H9 (cell line): ENCODE measurements at regions not wholly inside any gene's neighbourhood (a gene's known extent, or its start where the extent isn't known, plus 50 kb on each side); places are given as distances from the start of the nearest gene placed in this dataset.

Experiments used
- DNase-seq: peaks from one replicate; pipeline ENCODE4 v3.0.0-alpha.2; 2017
- H2AFZ ChIP-seq: one replicate; pipeline ENCODE4 v1.6.1; 2013; ENCODE audit warnings: mild to moderate bottlenecking, low read length, control low read depth, moderate library complexity
- H2AK5ac ChIP-seq: 2 replicates; pipeline ENCODE4 v1.6.1; 2013; ENCODE audit warnings: low read length, control low read depth, mixed read lengths; ENCODE audit not compliant: insufficient read length
- H2BK120ac ChIP-seq: one replicate; pipeline ENCODE4 v1.6.1; 2013; ENCODE audit warnings: low read depth, mild to moderate bottlenecking, low read length, control low read depth, inconsistent platforms; ENCODE audit not compliant: poor library complexity, severe bottlenecking
- H2BK12ac ChIP-seq: 2 replicates; pipeline ENCODE4 v1.6.1; 2013; ENCODE audit warnings: low read length, control low read depth, mixed read lengths, low read depth; ENCODE audit not compliant: insufficient read length
- H2BK15ac ChIP-seq: 2 replicates; pipeline ENCODE4 v1.6.1; 2013; ENCODE audit warnings: low read depth, low read length, control low read depth
- H2BK20ac ChIP-seq: one replicate; pipeline ENCODE4 v1.6.1; 2013; ENCODE audit warnings: low read depth, mild to moderate bottlenecking, low read length, control low read depth, inconsistent platforms; ENCODE audit not compliant: poor library complexity, severe bottlenecking
- H2BK5ac ChIP-seq: 2 replicates; pipeline ENCODE4 v1.6.1; 2013; ENCODE audit warnings: low read length, control low read depth, mixed read lengths; ENCODE audit not compliant: insufficient read length
- H3K14ac ChIP-seq: 2 replicates; pipeline ENCODE4 v1.6.1; 2013; ENCODE audit warnings: low read length, control low read depth; ENCODE audit not compliant: insufficient read depth
- H3K18ac ChIP-seq: 2 replicates; pipeline ENCODE4 v1.6.1; 2013; ENCODE audit warnings: low read depth, mild to moderate bottlenecking, mixed read lengths, low read length, control low read depth; ENCODE audit not compliant: insufficient read length
- H3K23ac ChIP-seq: 2 replicates; pipeline ENCODE4 v1.6.1; 2013; ENCODE audit warnings: low read length, control low read depth, mixed read lengths, low read depth; ENCODE audit not compliant: insufficient read length
- H3K23me2 ChIP-seq: 2 replicates; pipeline ENCODE4 v1.6.1; 2013; ENCODE audit warnings: low read depth, mild to moderate bottlenecking, mixed read lengths, low read length, control low read depth; ENCODE audit not compliant: insufficient read length, poor library complexity, severe bottlenecking
- H3K27ac ChIP-seq: 2 replicates; pipeline ENCODE4 v1.5.1; 2013; ENCODE audit warnings: low read length, control low read depth, mixed read lengths, low read depth; ENCODE audit not compliant: insufficient read length
- H3K27me3 ChIP-seq: 2 replicates; pipeline ENCODE4 v1.6.1; 2013; ENCODE audit warnings: low read length, control low read depth, inconsistent platforms; ENCODE audit not compliant: insufficient read depth
- H3K4ac ChIP-seq: 2 replicates; pipeline ENCODE4 v1.6.1; 2013; ENCODE audit warnings: low read depth, mild to moderate bottlenecking, control low read depth, inconsistent platforms, low read length, moderate library complexity
- H3K4me1 ChIP-seq: 2 replicates; pipeline ENCODE4 v1.6.1; 2013; ENCODE audit warnings: low read length, control low read depth, inconsistent platforms; ENCODE audit not compliant: insufficient read depth
- H3K4me2 ChIP-seq: 2 replicates; pipeline ENCODE4 v1.6.1; 2013; ENCODE audit warnings: low read length, control low read depth, mixed read lengths; ENCODE audit not compliant: insufficient read length, insufficient read depth
- H3K56ac ChIP-seq: 2 replicates; pipeline ENCODE4 v1.6.1; 2013; ENCODE audit warnings: low read depth, mild to moderate bottlenecking, mixed read lengths, low read length, control low read depth; ENCODE audit not compliant: insufficient read length
- H3K79me1 ChIP-seq: 2 replicates; pipeline ENCODE4 v1.6.1; 2013; ENCODE audit warnings: low read depth, mild to moderate bottlenecking, moderate library complexity, low read length, control low read depth, inconsistent platforms; ENCODE audit not compliant: insufficient read depth, poor library complexity, severe bottlenecking
- H3K79me2 ChIP-seq: 2 replicates; pipeline ENCODE4 v1.6.1; 2013; ENCODE audit warnings: low read length, control low read depth, inconsistent platforms; ENCODE audit not compliant: insufficient read depth
- H3K9ac ChIP-seq: 2 replicates; pipeline ENCODE4 v1.6.1; 2013; ENCODE audit warnings: low read length, control low read depth, mixed read lengths; ENCODE audit not compliant: insufficient read length; ENCODE audit errors: extremely low read depth
- H3K9me3 ChIP-seq: one replicate; pipeline ENCODE4 v1.6.1; 2013; ENCODE audit warnings: low read depth, low read length, inconsistent platforms; ENCODE audit not compliant: control insufficient read depth
- H3T11ph ChIP-seq: one replicate; pipeline ENCODE4 v1.6.1; 2013; ENCODE audit warnings: mild to moderate bottlenecking, low read length, control low read depth, inconsistent platforms
- H4K20me1 ChIP-seq: one replicate; pipeline ENCODE4 v1.6.1; 2013; ENCODE audit not compliant: control insufficient read depth, insufficient read length, insufficient read depth
- H4K5ac ChIP-seq: 2 replicates; pipeline ENCODE4 v1.6.1; 2013; ENCODE audit warnings: low read depth, mild to moderate bottlenecking, mixed read lengths, low read length, control low read depth; ENCODE audit not compliant: insufficient read length
- H4K8ac ChIP-seq: replicated peaks from 2 replicates; pipeline ENCODE4 v1.6.1; 2013; ENCODE audit warnings: low read length, control low read depth, mixed read lengths, low read depth; ENCODE audit not compliant: insufficient read length
- H4K91ac ChIP-seq: 2 replicates; pipeline ENCODE4 v1.6.1; 2013; ENCODE audit warnings: low read depth, mild to moderate bottlenecking, moderate library complexity, mixed read lengths, low read length, control low read depth; ENCODE audit not compliant: insufficient read length
- H3K27ac Mint-ChIP-seq, 3 experiments: 2 replicates in 2 of 3; 3 replicates in 1 of 3; pipeline ENCODE4 v1.8.0; 2020 to 2021; ENCODE audit warnings: mixed read lengths in 3 of 3, mild to moderate bottlenecking in 1 of 3, moderate library complexity in 1 of 3
- H3K27me3 Mint-ChIP-seq: 2 replicates; pipeline ENCODE4 v1.8.0; 2021; ENCODE audit warnings: low read depth, mild to moderate bottlenecking, moderate library complexity, mixed read lengths
- H3K36me3 Mint-ChIP-seq, 3 experiments: 2 replicates in 2 of 3; 3 replicates in 1 of 3; pipeline ENCODE4 v1.8.0; 2020 to 2021; ENCODE audit warnings: low read depth in 3 of 3, mixed read lengths in 3 of 3; ENCODE audit not compliant: insufficient read depth in 1 of 3
- H3K4me1 Mint-ChIP-seq, 2 experiments: 2 replicates each; pipeline ENCODE4 v1.8.0; 2020; ENCODE audit warnings: mixed read lengths in 2 of 2
- H3K4me3 Mint-ChIP-seq, 2 experiments: 2 replicates in 1 of 2; 3 replicates in 1 of 2; pipeline ENCODE4 v1.8.0; 2020 to 2021; ENCODE audit warnings: mild to moderate bottlenecking in 2 of 2, mixed read lengths in 2 of 2, moderate library complexity in 1 of 2
- H3K9me3 Mint-ChIP-seq, 2 experiments: 2 replicates in 1 of 2; 3 replicates in 1 of 2; pipeline ENCODE4 v1.8.0; 2020; ENCODE audit warnings: mild to moderate bottlenecking in 2 of 2, mixed read lengths in 2 of 2, moderate library complexity in 1 of 2
- WGBS: extraction: QIAGEN DNeasy Blood & Tissue Kit; methylation state at CpG from one replicate; pipeline ENCODE4 v1.1.7; 2013; ENCODE audit warnings: missing lambda C conversion rate, low lambda C conversion rate, mixed read lengths; ENCODE audit not compliant: insufficient read length; ENCODE audit errors: extremely low coverage; 5-methylcytosine and 5-hydroxymethylcytosine counted together
- TF ChIP-seq, protein P1 (sequence below): fragments of 200-600 bp; sonication (generic); conservative IDR thresholded peaks from 3 replicates; pipeline ENCODE4 v1.8.0; 2021; ENCODE audit warnings: antibody characterized with exemption, mild to moderate bottlenecking

DNA sequence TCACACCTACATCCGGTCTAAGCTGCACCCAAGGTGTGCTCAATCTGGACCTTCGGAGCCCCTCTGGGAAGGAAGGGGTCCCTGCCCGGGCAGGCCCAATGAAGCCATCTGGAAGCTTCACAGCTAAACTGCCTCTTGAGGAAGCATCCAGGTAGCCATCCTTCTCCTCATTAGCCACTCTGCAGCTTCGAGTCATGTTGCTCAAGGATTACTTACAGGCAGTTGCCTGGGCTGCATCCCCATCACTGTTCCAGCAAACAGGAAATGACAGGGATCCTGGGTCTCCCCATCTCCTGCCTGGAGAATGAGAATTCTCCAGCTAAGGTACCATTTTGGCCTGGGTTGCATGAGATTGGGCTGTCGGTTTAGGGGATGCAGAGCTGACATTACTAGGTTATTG lies 91.7 kb downstream of the ERMARD start:
- peak; percentile 15 for DNase-seq
- WGBS: no CpG with 5 or more reads among the region's 5 CpGs
- TF ChIP-seq, protein P1, sequence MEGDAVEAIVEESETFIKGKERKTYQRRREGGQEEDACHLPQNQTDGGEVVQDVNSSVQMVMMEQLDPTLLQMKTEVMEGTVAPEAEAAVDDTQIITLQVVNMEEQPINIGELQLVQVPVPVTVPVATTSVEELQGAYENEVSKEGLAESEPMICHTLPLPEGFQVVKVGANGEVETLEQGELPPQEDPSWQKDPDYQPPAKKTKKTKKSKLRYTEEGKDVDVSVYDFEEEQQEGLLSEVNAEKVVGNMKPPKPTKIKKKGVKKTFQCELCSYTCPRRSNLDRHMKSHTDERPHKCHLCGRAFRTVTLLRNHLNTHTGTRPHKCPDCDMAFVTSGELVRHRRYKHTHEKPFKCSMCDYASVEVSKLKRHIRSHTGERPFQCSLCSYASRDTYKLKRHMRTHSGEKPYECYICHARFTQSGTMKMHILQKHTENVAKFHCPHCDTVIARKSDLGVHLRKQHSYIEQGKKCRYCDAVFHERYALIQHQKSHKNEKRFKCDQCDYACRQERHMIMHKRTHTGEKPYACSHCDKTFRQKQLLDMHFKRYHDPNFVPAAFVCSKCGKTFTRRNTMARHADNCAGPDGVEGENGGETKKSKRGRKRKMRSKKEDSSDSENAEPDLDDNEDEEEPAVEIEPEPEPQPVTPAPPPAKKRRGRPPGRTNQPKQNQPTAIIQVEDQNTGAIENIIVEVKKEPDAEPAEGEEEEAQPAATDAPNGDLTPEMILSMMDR: no peak

More for the DNA sequence above, 91.7 kb downstream of the ERMARD start:
- H2AK5ac ChIP-seq: no peak overlapping the region
- H4K91ac ChIP-seq: no peak overlapping the region
- H3K36me3 Mint-ChIP-seq: no peaks in the 10 kb centered on the region
- no peaks in the 10 kb centered on the region for H3K27me3 ChIP-seq
- H3K4me1 Mint-ChIP-seq: peaks cover 0 to 4% of the 10 kb centered on the region in 2 experiments; a peak in 1 of 4 replicates
- no peak overlapping the region for H3K27ac ChIP-seq
- no peak overlapping the region for H2BK15ac ChIP-seq
- no peak overlapping the region for H4K8ac ChIP-seq
- H2AFZ ChIP-seq: no peak overlapping the region
- H2BK5ac ChIP-seq: no peak overlapping the region
- no peaks in the 10 kb centered on the region for H3K4me1 ChIP-seq
- no peak overlapping the region for H3K14ac ChIP-seq
- H3K27me3 Mint-ChIP-seq: peaks cover 7% of the 10 kb centered on the region
- H3K23ac ChIP-seq: no peak overlapping the region
- H3K9me3 ChIP-seq: no peaks in the 10 kb centered on the region
- no peak overlapping the region for H3K56ac ChIP-seq
- no peak overlapping the region for H3K4me3 Mint-ChIP-seq
- H2BK20ac ChIP-seq: no peak overlapping the region
- H3K18ac ChIP-seq: no peak overlapping the region
- H2BK12ac ChIP-seq: no peak overlapping the region
- no peaks in the 10 kb centered on the region for H3K79me1 ChIP-seq
- no peak overlapping the region for H2BK120ac ChIP-seq
- peaks cover 5% of the 10 kb centered on the region for H4K20me1 ChIP-seq
- H4K5ac ChIP-seq: no peak overlapping the region
- no peak overlapping the region for H3K4me2 ChIP-seq
- no peak overlapping the region for H3K4ac ChIP-seq
- no peaks in the 10 kb centered on the region; a peak in 1 of 5 replicates for H3K9me3 Mint-ChIP-seq
- H3K9ac ChIP-seq: no peak overlapping the region
- no peaks in the 10 kb centered on the region for H3K79me2 ChIP-seq
- H3K23me2 ChIP-seq: no peaks in the 10 kb centered on the region
- H3T11ph ChIP-seq: no peak overlapping the region
- H3K27ac Mint-ChIP-seq: no peak overlapping the region
